ENCODE measurements at regions not wholly inside any gene's neighbourhood (a gene's known extent, or its start where the extent isn't known, plus 50 kb on each side); places are given as distances from the start of the nearest gene placed in this dataset.
A peak's percentile ranks its signal among the peaks of the same experiment; 100 is the strongest.
"Not testable (repeated sequence)": the region's sequence is repeated elsewhere in the genome, so short reads cannot be mapped to it uniquely, and the experiment has no call there.

DNA sequence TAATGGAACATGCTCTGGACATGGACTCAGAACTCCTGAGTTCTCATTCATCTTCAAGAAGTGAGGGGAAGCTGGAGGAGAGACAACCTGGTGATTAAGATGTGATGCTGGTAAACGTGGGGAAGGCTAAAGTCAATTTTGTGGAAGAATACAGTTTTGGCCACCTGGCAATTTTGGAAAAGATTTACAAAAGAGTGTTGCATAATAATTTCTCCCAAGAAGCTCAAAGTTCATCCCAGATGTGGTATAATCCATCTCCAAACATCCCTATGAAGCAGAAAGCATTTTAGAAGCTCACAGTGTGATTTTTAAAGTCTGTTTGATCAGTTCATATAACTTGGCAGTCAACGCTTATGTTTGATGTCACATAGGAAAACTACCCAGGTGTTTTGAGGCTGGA lies 208.7 kb downstream of the LMX1A start:
- DNase-seq, result no peak

- peak; percentile 8 for DNase-seq
These were observed 211.6 kb downstream of the LMX1A start for GRCh38 chr1:165144757-165145397.

GRCh38 chr1:165143437-165144065 lies 213.0 kb downstream of the LMX1A start:
- DNase-seq, result no peak

DNA sequence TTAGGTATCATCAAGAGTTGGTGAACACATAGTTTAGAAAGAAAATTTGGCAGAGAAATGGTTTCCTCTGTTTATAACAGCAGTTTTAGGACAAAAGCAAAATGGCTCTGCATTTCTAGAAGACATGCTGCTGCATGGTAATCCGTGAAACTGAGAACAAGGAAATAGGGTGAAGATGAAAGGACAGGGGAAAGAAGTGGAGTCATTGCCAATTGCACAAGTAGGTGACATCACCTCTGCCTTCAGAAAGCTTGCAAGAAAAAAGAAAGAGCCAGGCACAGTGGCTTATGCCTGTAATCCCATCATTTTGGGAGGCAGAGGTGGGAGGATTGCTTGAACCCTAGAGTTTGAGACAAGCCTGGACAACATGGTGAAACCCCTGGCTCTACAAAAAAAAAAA lies 217.6 kb downstream of the LMX1A start:
- DNase-seq, result no peak

DNA sequence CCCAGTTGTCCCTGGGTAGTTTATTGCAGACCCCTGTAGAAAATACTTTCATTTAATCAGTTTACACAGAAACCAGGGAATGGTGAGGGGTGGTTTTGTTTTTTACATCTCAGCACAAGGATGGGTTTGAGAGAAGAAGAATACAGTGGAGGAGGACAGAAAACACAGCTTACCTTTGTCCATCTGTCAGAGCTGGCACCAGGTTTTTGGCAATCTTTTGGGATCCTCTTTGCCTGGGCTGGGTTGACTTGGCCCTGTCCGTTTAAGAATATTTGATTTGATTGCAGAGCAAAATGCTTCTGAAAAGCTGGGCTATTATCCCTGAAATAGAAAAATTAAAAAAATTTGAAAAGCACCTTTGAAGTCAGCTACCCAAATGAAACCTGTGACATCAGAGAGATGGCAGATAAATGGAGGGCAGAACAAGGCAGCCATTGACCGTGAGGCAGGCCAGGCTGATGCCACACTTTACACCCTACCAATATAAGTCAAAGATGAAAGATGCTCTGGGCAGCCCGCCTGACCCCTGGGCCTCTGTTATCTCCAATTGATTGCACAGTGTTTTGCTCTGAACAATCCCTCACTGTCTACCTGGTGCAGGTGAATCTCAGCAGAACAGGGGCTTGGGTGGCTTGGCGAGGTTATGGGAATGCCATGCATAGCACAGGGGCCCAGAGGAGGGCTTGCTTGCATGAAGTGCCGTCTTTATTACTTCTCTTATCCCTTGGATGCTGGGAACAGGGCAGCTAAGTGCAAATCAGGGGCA lies 218.8 kb downstream of the LMX1A start:
- no peak for DNase-seq

GRCh38 chr1:165134431-165134830 lies 222.1 kb downstream of the LMX1A start:
- DNase-seq, result no peak

GRCh38 chr1:165129568-165130164 lies 226.8 kb downstream of the LMX1A start:
- DNase-seq, result peak; percentile 58

GRCh38 chr1:165124772-165125171 lies 231.7 kb downstream of the LMX1A start:
- no peak for DNase-seq

- no peak for DNase-seq
These were observed 237.4 kb downstream of the LMX1A start for GRCh38 chr1:165119086-165119485.

DNA sequence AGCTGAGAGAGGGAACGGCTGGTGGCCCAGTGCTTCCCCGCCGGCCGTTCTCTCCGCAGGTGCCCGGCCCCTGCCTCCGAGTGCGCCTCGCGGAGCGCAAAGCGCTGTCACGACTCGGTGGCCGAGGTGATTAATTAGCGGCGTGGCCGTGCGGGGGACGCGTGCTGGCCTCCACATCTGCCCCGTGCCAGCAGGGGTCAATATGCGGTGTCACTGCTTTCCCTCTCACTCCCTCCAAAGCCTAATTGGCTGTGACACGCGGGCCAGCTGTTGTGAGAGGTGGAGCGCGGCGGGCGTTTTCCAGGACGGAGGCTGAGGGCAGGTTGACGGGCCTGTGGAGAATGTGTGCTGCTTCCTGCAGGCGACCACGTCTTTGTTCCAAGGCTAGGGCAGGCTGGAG lies 239.0 kb downstream of the LMX1A start:
- no peak for DNase-seq

GRCh38 chr1:165116732-165117131 lies 239.8 kb downstream of the LMX1A start:
- no peak for DNase-seq

- DNase-seq, result no peak
These were observed 240.3 kb downstream of the LMX1A start for GRCh38 chr1:165116171-165116570.

DNA sequence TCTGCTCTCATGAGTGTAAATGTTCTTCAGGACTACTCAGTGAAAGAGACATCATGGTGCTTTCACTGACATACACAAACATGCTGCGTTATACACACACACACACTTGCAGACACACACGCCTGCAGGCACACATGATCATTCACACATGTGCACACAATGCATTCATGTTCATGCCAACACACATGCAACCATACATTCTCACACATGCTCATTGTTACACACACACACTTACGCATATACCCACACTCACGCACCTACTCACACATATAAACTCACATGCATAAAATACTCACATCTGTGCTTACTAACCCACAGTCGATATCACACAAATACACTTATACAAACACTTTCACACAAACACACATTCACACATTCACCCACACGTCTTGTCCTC lies 241.6 kb downstream of the LMX1A start:
- DNase-seq, result no peak

DNA sequence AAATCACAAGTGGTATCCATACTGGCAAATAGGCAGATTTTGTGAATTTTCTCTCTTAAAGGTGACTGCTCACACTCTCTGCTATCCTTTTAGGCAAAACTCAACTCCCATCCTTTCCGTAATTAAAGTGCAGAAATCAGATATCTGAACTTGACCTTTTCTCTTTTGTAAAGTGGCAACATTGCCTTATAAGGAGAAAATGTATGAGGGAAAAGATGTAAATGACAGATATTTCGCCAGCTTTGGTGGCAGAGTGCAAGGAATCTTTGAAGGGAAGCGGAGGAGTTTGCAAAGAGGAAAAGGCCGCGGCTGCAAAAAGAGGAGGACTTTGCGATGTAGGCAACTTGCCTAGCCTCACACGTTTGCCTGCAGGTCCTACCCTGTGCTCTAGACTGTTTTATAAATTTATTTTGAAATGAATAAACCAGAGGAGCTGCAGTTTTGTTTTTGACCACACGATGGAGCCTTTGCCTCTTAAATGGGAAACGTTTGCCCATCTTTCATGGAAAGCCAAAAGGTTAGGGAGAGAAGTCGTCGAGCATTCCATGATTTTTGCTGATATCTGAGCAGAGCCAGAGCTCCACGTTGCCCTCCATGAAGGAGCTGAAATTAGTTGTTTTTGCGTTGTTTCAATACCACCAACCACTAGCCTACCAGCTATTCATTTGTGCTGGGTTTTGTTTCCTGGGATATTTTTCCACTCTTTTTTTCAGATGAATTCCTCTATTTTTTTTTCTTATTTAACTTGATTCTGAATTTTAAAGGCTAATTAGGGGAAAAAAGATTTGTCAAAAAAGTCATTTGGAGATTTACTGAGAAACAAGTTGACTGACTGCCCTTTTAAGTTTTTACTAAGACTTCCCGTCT lies 242.3 kb downstream of the LMX1A start:
- DNase-seq, result peak; percentile 54

DNA sequence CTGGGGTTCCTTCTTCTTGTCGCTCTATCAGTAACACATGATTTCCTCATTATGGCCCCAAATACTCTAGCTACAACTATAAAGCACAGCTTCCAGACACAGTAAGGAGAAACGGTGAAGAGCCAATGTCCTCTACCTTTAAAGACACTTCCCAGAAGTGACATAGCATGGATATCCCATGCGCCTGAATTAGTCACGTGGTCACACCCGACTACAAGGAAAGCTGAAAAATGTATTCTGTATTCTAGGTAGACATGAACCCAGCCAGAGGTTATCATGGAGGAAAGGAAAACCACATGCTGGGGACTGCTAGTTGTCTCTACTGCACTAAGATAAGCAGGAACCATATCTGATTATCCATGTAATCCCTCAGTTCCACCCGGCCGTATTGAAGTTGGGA lies 244.3 kb downstream of the LMX1A start:
- DNase-seq, result no peak

DNA sequence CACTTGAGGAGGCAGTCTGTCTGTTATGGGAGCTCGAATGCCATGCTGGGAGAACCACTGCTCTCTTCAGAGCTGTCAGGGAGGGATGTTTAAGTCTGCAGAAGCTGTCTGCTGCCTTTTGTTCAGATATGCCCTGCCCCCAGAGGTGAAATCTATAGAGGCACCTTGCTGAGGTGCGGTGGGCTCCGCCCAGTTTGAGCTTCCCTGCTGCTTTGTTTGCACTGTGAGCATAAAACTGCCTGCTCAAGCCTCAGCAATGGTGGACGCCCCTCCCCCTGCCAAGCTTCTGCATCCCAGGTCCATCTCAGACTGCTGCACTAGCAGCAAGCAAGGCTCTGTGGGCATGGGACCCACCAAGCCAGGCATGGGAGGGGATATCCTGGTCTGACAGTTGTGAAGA lies 247.5 kb downstream of the LMX1A start:
- DNase-seq, result no peak

DNA sequence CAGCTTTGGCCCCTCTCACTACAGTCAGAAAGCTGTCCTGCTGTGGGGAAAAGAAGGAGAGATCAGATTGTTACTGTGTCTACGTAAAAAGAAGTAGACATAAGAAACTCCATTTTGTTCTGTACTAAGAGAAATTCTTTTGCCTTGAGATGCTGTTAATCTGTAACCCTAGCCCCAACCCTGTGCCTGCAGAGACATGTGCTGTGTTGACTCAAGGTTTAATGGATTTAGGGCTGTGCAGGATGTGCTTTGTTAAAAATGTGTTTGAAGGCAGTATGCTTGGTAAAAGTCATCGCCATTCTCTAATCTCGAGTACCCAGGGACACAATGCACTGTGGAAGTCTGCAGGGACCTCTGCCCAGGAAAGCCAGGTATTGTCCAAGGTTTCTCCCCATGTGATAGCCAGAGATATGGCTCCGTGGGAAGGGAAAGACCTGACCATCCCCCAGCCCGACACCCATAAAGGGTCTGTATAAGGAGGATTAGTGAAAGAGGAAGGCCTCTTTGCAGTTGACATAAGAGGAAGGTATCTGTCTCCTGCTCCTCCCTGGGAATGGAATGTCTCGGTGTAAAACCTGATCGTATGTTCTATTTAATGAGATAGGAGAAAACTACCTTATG lies 263.9 kb downstream of the LMX1A start:
- not testable (repeated sequence) for DNase-seq

GRCh38 chr1:165080253-165080896 lies 276.1 kb downstream of the LMX1A start:
- DNase-seq, result no peak

DNA sequence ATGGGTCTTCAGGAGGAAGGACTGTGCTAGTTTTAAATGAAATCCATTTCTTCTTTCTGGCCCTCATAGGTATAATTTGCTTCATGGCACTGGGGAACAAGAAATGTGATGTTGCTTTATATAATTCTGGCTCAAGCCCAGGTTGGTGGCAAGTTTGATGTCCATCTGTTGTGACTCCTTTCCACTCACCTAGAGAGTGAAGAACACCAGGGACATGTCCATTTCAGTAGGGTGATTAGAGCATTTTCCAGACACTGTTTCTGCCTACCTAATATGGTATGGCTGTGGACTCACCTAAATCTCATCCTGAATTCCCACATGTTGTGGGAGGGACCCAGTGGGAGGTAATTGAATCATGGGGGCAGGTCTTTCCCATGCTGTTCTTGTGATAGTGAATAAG lies 278.1 kb downstream of the LMX1A start:
- no peak for DNase-seq

DNA sequence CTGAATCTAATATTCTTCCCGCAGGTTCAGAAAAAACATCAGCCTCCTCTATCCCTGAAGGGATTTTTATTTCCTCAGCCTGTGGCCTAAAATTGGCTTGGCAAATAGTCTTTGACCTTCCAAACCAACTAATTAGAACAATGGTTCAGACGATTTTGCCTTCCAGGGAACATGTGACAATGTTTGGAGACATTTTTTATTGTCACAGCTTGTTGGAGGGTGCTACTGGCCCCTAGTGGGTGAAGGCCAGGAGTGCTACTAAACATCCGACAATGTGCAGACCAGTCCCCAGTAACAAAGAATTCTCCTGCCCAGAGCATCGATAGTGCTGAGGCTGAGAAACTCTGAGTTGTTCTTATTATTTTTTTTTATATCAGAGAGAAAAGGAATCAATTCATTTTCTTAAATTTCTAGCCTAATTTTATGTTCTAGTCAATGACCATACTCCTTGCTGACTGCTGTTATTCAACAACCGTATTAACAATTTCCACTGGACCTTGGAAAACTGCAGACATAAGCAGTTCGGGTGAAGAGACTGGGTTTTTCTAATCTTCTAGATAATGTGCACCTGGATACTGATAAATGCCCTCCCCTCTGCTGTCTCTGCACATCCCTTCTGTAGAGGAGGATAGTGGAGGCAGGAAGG lies 280.7 kb downstream of the LMX1A start:
- DNase-seq, result peak; percentile 30
